ENCODE measurements at regions not wholly inside any gene's neighbourhood (a gene's known extent, or its start where the extent isn't known, plus 50 kb on each side); places are given as distances from the start of the nearest gene placed in this dataset.

DNA sequence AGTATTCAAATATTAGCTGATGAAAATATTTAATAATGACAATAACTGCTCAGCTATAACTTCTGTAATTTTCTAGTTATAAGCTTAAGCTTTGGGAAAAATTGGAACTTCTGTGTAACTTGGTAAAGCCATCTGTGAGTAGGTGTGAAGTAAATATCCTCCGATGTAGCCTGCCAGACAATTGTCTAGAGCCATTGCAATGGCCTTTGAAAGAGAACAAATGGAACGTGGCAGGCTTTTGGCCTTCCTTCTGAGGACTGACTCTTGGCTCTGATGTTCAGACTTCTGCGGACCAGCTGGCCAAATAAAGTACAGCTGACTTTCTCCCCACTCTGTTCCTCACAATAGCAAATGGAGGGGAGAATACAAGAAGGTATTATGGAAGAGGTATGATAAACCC lies 203.4 kb upstream of the NMUR2 start:
- Histone ChIP-seq H3K4me3 (replicated peaks; ENCODE audit: insufficient read depth, low read length) (no peak overlapping the region), H3K27ac (replicated peaks) (no peak overlapping the region), H3K27me3 (ENCODE audit: insufficient read depth, poor library complexity, severe bottlenecking) (no peaks in the 10 kb centered on the region)
- DNase-seq (ENCODE audit: low read depth in 1 of 2, low spot score in 1 of 2), result no peak
- TF ChIP-seq GABPA (IDR thresholded peaks at IDR 0.05; ENCODE audit: low read depth) (no peak), POLR2AphosphoS5 (IDR thresholded peaks at IDR 0.05; ENCODE audit: low read depth) (no peak), SPI1 (IDR thresholded peaks at IDR 0.05; ENCODE audit: borderline replicate concordance, low read depth) (no peak)
- TF ChIP-seq, protein P1, sequence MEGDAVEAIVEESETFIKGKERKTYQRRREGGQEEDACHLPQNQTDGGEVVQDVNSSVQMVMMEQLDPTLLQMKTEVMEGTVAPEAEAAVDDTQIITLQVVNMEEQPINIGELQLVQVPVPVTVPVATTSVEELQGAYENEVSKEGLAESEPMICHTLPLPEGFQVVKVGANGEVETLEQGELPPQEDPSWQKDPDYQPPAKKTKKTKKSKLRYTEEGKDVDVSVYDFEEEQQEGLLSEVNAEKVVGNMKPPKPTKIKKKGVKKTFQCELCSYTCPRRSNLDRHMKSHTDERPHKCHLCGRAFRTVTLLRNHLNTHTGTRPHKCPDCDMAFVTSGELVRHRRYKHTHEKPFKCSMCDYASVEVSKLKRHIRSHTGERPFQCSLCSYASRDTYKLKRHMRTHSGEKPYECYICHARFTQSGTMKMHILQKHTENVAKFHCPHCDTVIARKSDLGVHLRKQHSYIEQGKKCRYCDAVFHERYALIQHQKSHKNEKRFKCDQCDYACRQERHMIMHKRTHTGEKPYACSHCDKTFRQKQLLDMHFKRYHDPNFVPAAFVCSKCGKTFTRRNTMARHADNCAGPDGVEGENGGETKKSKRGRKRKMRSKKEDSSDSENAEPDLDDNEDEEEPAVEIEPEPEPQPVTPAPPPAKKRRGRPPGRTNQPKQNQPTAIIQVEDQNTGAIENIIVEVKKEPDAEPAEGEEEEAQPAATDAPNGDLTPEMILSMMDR (IDR thresholded peaks at IDR 0.05; ENCODE audit: insufficient read depth, low read length), result no peak
- TF ChIP-seq, protein P2, sequence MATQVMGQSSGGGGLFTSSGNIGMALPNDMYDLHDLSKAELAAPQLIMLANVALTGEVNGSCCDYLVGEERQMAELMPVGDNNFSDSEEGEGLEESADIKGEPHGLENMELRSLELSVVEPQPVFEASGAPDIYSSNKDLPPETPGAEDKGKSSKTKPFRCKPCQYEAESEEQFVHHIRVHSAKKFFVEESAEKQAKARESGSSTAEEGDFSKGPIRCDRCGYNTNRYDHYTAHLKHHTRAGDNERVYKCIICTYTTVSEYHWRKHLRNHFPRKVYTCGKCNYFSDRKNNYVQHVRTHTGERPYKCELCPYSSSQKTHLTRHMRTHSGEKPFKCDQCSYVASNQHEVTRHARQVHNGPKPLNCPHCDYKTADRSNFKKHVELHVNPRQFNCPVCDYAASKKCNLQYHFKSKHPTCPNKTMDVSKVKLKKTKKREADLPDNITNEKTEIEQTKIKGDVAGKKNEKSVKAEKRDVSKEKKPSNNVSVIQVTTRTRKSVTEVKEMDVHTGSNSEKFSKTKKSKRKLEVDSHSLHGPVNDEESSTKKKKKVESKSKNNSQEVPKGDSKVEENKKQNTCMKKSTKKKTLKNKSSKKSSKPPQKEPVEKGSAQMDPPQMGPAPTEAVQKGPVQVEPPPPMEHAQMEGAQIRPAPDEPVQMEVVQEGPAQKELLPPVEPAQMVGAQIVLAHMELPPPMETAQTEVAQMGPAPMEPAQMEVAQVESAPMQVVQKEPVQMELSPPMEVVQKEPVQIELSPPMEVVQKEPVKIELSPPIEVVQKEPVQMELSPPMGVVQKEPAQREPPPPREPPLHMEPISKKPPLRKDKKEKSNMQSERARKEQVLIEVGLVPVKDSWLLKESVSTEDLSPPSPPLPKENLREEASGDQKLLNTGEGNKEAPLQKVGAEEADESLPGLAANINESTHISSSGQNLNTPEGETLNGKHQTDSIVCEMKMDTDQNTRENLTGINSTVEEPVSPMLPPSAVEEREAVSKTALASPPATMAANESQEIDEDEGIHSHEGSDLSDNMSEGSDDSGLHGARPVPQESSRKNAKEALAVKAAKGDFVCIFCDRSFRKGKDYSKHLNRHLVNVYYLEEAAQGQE (IDR thresholded peaks at IDR 0.05; ENCODE audit: insufficient replicate concordance, low read depth), result no peak

DNA sequence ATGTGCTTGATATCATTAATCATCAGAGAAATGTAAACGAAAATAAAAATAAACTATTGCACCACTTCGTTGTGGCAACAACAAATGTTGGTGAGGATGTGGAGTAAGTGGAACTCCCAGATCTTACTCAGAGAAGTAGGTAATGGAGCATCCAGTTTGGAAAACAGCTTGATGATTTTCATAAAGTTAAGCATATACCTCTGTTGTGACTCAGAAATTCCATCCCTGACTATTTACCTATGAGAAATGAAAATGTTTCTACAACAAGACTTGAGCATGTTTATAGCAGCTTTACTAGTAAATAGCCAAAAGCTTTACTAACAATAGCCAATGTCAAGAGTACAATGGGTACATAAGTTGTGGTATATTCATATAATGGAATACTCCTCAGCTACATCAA lies 214.7 kb upstream of the NMUR2 start:
- no peak for DNase-seq (ENCODE audit: low read depth in 1 of 2, low spot score in 1 of 2)
- Histone ChIP-seq H3K27me3 (ENCODE audit: insufficient read depth, poor library complexity, severe bottlenecking) (no peaks in the 10 kb centered on the region), H3K27ac (replicated peaks) (no peak overlapping the region), H3K4me3 (replicated peaks; ENCODE audit: insufficient read depth, low read length) (no peak overlapping the region)
- TF ChIP-seq, protein P1 (IDR thresholded peaks at IDR 0.05; ENCODE audit: insufficient read depth, low read length), result no peak
- no peak for TF ChIP-seq GABPA (IDR thresholded peaks at IDR 0.05; ENCODE audit: low read depth)
- TF ChIP-seq, protein P2 (IDR thresholded peaks at IDR 0.05; ENCODE audit: insufficient replicate concordance, low read depth), result no peak
- no peak for TF ChIP-seq SPI1 (IDR thresholded peaks at IDR 0.05; ENCODE audit: borderline replicate concordance, low read depth)
- no peak for TF ChIP-seq POLR2AphosphoS5 (IDR thresholded peaks at IDR 0.05; ENCODE audit: low read depth)

DNA sequence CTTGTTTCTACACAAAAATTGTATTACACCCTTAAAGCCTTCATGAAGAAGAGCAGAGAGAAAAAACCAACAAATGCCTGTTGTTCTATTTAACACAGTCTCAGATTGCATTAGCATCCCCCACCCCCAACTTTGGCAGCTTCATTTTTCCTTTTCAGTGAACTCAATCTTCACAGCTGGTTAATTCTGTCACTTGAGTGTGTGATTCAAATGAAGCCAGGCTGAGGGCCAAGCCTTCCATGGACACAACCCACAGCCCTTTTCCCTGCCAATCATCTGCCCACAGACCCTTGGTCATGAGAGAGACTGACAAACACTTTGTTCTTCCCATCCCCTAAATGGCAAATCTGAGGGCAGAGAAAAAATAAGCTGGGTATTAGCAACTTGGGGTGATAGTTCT lies 217.5 kb upstream of the NMUR2 start:
- Histone ChIP-seq H3K27me3 (ENCODE audit: insufficient read depth, poor library complexity, severe bottlenecking) (no peaks in the 10 kb centered on the region), H3K27ac (replicated peaks) (no peak overlapping the region), H3K4me3 (replicated peaks; ENCODE audit: insufficient read depth, low read length) (no peak overlapping the region)
- TF ChIP-seq, protein P2 (IDR thresholded peaks at IDR 0.05; ENCODE audit: insufficient replicate concordance, low read depth), result no peak
- TF ChIP-seq, protein P1 (IDR thresholded peaks at IDR 0.05; ENCODE audit: insufficient read depth, low read length), result no peak
- no peak for TF ChIP-seq SPI1 (IDR thresholded peaks at IDR 0.05; ENCODE audit: borderline replicate concordance, low read depth)
- TF ChIP-seq POLR2AphosphoS5 (IDR thresholded peaks at IDR 0.05; ENCODE audit: low read depth), result no peak
- no peak for TF ChIP-seq GABPA (IDR thresholded peaks at IDR 0.05; ENCODE audit: low read depth)
- DNase-seq (ENCODE audit: low read depth in 1 of 2, low spot score in 1 of 2), result no peak
